Coronary artery (tissue), 2 donors: ENCODE measurements at regions not wholly inside any gene's neighbourhood (a gene's known extent, or its start where the extent isn't known, plus 50 kb on each side); places are given as distances from the start of the nearest gene placed in this dataset.

Experiments used
- DNase-seq: peaks from one replicate; pipeline ENCODE4 v3.0.0-alpha.2; 2017; ENCODE audit warnings: low spot score
- H3K27ac ChIP-seq, 2 donors: fragments of 200-600 bp; sonication (generic); one replicate each; pipeline ENCODE4 v1.5.1; 2016 to 2019
- H3K4me3 ChIP-seq: fragments of 200-600 bp; sonication (generic); 2 replicates; pipeline ENCODE4 v1.5.1; 2016; ENCODE audit warnings: mild to moderate bottlenecking, moderate library complexity
- CTCF ChIP-seq: fragments of 200-600 bp; sonication (generic); IDR thresholded peaks from one replicate; pipeline ENCODE4 v1.5.1; 2019; ENCODE audit warnings: antibody characterized with exemption

GRCh38 chr16:5509336-5509735 is 411.7 kb upstream of the EEF2KMT start:
- H3K4me3 ChIP-seq, result no peak overlapping the region
- DNase-seq, result no peak
- TF ChIP-seq CTCF, result no peak
- H3K27ac ChIP-seq, result no peak overlapping the region

- H3K27ac ChIP-seq, result no peak overlapping the region
- no peak for DNase-seq
- TF ChIP-seq CTCF, result no peak
- no peak overlapping the region for H3K4me3 ChIP-seq
These were observed 410.8 kb upstream of the EEF2KMT start for GRCh38 chr16:5508371-5508770.

- no peak overlapping the region for H3K4me3 ChIP-seq
- TF ChIP-seq CTCF, result no peak
- no peak for DNase-seq
- no peak overlapping the region for H3K27ac ChIP-seq
These were observed 408.4 kb upstream of the EEF2KMT start for GRCh38 chr16:5506021-5506420.

GRCh38 chr16:5505091-5505887 is 407.7 kb upstream of the EEF2KMT start:
- DNase-seq, result no peak
- TF ChIP-seq CTCF, result no peak
- Histone ChIP-seq H3K27ac (no peak overlapping the region), H3K4me3 (no peak overlapping the region)

GRCh38 chr16:5504064-5504781 is 406.6 kb upstream of the EEF2KMT start:
- no peak overlapping the region for H3K27ac ChIP-seq
- no peak for TF ChIP-seq CTCF
- DNase-seq, result no peak
- H3K4me3 ChIP-seq, result no peak overlapping the region

- no peak overlapping the region for H3K27ac ChIP-seq
- H3K4me3 ChIP-seq, result no peak overlapping the region
- DNase-seq, result no peak
- TF ChIP-seq CTCF, result no peak
These were observed 405.3 kb upstream of the EEF2KMT start for GRCh38 chr16:5502944-5503343.

GRCh38 chr16:5502467-5502869 is 404.9 kb upstream of the EEF2KMT start:
- H3K4me3 ChIP-seq, result no peak overlapping the region
- H3K27ac ChIP-seq, result no peak overlapping the region
- no peak for DNase-seq
- no peak for TF ChIP-seq CTCF
